ENCODE measurements at regions not wholly inside any gene's neighbourhood (a gene's known extent, or its start where the extent isn't known, plus 50 kb on each side); places are given as distances from the start of the nearest gene placed in this dataset.
A peak's percentile ranks its signal among the peaks of the same experiment; 100 is the strongest.

DNA sequence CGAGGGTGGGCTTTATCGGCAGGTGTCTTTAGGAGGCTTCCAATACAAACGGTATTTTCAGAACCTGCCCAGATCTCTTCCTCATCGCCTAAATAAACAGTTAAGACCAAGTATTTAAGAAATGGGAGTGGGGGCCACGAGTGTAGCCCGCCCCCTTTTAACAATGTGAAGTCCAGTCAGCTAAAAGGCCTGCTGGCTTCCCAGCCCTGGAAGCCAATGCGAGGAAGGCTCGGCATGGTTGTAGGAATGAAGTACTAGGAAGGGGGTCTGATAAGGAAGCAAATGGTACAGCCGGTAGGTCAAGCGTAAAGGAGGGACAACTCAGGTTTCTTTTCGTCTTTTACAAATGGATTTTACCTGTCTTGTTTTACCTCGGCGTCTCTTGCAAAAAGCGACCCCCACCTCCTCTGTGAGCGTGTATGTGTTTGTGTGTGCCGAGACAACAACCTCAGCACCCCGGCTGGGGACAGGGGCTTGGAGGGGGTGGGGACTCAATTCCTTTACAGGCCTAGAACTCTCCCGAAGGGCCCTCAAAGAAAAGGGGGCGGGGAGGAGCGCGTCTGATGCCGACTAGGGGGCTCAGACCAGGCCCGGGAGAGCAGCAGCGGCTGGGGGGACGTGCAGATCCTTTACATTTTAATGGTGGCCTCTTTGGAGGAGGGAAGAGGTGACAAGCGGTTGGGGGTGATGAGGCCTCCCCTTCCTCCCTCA is 147.6 kb downstream of the GPR85 start:
- H3K27me3 ChIP-seq (ENCODE audit: control insufficient read depth, extremely low read depth, insufficient read depth, low read length) = no peaks in the 10 kb centered on the region
- peak overlapping the region; percentile 68 for H3K9ac ChIP-seq (ENCODE audit: control insufficient read depth, extremely low read depth, insufficient read depth, low read length)
- peak overlapping the region; percentile 86 for H2AFZ ChIP-seq (ENCODE audit: control insufficient read depth, low read length)
- no peaks in the 10 kb centered on the region for H4K20me1 ChIP-seq (ENCODE audit: control insufficient read depth, extremely low read depth, insufficient read depth, low read length)
- H3K36me3 ChIP-seq (ENCODE audit: control insufficient read depth in 2 of 2, extremely low read depth in 1 of 2, insufficient read depth in 2 of 2, low read length in 2 of 2) = peaks cover 0 to 3% of the 10 kb centered on the region in 2 experiments
- peak overlapping the region; percentile 93 for H3K4me2 ChIP-seq (ENCODE audit: control insufficient read depth, extremely low read depth, insufficient read depth, low read depth, low read length)
- dilution Hi-C loops (cut with MboI; ENCODE audit: extremely low pct_ligation_motif_present, low sequenced_read_pairs) = no loop called here
- H3K4me1 ChIP-seq (ENCODE audit: control insufficient read depth, extremely low read depth, insufficient read depth, low read length) = peaks cover 14% of the 10 kb centered on the region
- H3K9me3 ChIP-seq (ENCODE audit: control insufficient read depth, low read depth, low read length) = no peaks in the 10 kb centered on the region
- peak overlapping the region; percentile 61 for H3K27ac ChIP-seq (ENCODE audit: control insufficient read depth, insufficient read depth, low read length)
- H3K4me3 ChIP-seq (ENCODE audit: control insufficient read depth in 2 of 3, extremely low read depth in 1 of 3, insufficient read depth in 2 of 3, low read depth in 1 of 3, low read length in 3 of 3) = peak overlapping the region; percentile 81 to 86 (median 83)
- H3K9me1 ChIP-seq (ENCODE audit: control insufficient read depth, extremely low read depth, insufficient read depth, low read length) = no peaks in the 10 kb centered on the region
- FAIRE-seq = no peak
- no peak for TF ChIP-seq CTCF (optimal IDR thresholded peaks at IDR 0.05 in 1 of 3, IDR thresholded peaks at IDR 0.05 in 1 of 3, conservative IDR thresholded peaks at IDR 0.05 in 1 of 3; ENCODE audit: extremely low read depth in 1 of 3, insufficient read depth in 2 of 3, low read length in 3 of 3)
- TF ChIP-seq EZH2 (IDR thresholded peaks at IDR 0.05; ENCODE audit: low read length) = no peak
- peaks cover 19% of the 10 kb centered on the region for H3K79me2 ChIP-seq (ENCODE audit: control insufficient read depth, insufficient read depth, low read length)
- no peak for DNase-seq (ENCODE audit: low read depth, low spot score)

DNA sequence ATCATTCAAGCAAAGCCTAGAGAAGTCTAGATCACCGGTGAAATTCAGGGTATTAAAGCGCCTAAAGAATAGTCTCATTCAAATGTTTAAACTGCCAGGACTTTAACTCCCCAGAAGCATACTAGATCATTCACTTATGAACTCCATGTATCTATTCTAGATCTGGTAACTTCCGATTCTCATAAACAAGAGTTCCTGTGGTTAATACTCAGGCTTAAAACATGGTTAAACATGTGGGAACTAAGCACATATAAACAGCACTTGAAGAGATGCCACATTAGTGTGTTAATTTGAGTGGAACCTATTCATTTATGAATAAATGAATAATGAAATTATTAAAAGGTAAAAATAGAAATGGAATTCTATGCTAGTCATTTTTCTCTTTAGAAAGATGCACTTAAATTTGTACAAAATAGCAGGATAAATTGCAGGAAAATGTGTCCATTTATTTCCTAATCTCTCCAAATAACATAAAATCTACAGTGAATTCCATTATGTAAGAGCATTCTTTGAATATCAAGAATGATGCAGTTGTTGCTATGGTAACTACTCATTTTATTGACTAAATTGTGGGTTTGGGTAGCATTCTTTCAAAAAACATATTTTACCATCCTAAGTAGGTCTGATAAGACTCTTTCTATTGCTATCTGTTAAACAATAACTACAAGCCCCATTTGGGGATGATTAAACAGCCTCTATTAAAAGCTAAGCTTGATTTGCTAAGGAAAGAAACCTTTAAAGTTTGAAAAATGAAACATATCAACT is 147.6 kb upstream of the TMEM168 start:
- peaks cover 0 to 3% of the 10 kb centered on the region in 2 experiments for H3K36me3 ChIP-seq (ENCODE audit: control insufficient read depth in 2 of 2, extremely low read depth in 1 of 2, insufficient read depth in 2 of 2, low read length in 2 of 2)
- TF ChIP-seq CTCF (optimal IDR thresholded peaks at IDR 0.05 in 1 of 3, IDR thresholded peaks at IDR 0.05 in 1 of 3, conservative IDR thresholded peaks at IDR 0.05 in 1 of 3; ENCODE audit: extremely low read depth in 1 of 3, insufficient read depth in 2 of 3, low read length in 3 of 3) (no peak), EZH2 (IDR thresholded peaks at IDR 0.05; ENCODE audit: low read length) (no peak)
- DNase-seq (ENCODE audit: low read depth, low spot score) (no peak), FAIRE-seq (no peak)
- H3K9me1 ChIP-seq (ENCODE audit: control insufficient read depth, extremely low read depth, insufficient read depth, low read length) = no peaks in the 10 kb centered on the region
- H4K20me1 ChIP-seq (ENCODE audit: control insufficient read depth, extremely low read depth, insufficient read depth, low read length) = no peaks in the 10 kb centered on the region
- H3K9me3 ChIP-seq (ENCODE audit: control insufficient read depth, low read depth, low read length) = no peaks in the 10 kb centered on the region
- no peak overlapping the region for H3K27ac ChIP-seq (ENCODE audit: control insufficient read depth, insufficient read depth, low read length)
- no peak overlapping the region for H3K9ac ChIP-seq (ENCODE audit: control insufficient read depth, extremely low read depth, insufficient read depth, low read length)
- peak overlapping the region; percentile 93 for H3K4me2 ChIP-seq (ENCODE audit: control insufficient read depth, extremely low read depth, insufficient read depth, low read depth, low read length)
- peaks cover 14% of the 10 kb centered on the region for H3K4me1 ChIP-seq (ENCODE audit: control insufficient read depth, extremely low read depth, insufficient read depth, low read length)
- dilution Hi-C loops (cut with MboI; ENCODE audit: extremely low pct_ligation_motif_present, low sequenced_read_pairs) = no loop called here
- peaks cover 19% of the 10 kb centered on the region for H3K79me2 ChIP-seq (ENCODE audit: control insufficient read depth, insufficient read depth, low read length)
- H3K4me3 ChIP-seq (ENCODE audit: control insufficient read depth in 2 of 3, extremely low read depth in 1 of 3, insufficient read depth in 2 of 3, low read depth in 1 of 3, low read length in 3 of 3) = peak overlapping the region in 1 of 3 experiments; percentile 81
- no peaks in the 10 kb centered on the region for H3K27me3 ChIP-seq (ENCODE audit: control insufficient read depth, extremely low read depth, insufficient read depth, low read length)
- no peak overlapping the region for H2AFZ ChIP-seq (ENCODE audit: control insufficient read depth, low read length)

Measured in keratinocyte (primary cell).